H1 (cell line): ENCODE measurements at regions not wholly inside any gene's neighbourhood (a gene's known extent, or its start where the extent isn't known, plus 50 kb on each side); places are given as distances from the start of the nearest gene placed in this dataset.

ENCODE experiments used
- RNF2 ChIP-seq: fragments of 200-900, 300-1000 bp; sonication (generic); IDR thresholded peaks from 2 replicates; pipeline ENCODE4 v1.7.1; 2016; ENCODE audit warnings: borderline replicate concordance, low read depth, mild to moderate bottlenecking, antibody characterized with exemption, low read length; ENCODE audit not compliant: poor library complexity, severe bottlenecking; ENCODE audit errors: missing control alignments

DNA sequence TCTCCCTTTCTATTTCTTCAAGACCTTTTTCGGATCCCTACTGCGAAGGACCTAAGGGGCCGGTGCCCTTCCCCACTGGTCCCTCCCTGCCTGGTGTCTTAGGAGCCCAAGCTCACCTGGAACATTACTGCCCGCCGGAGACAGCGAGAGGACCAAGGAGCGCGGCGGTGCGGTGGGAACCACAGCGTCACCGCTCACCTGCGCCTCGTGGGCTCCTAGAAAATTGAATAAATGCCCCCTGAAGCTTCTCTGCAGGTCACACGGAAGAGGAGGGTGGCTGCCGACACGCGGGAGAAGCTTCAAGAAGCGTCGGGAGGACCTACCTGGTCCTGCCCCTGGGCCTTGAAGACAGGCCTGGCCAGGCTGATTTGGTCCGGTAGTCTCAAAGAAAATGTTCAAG, 65.2 kb downstream of the PPIAL4A start (continued):
- TF ChIP-seq RNF2: no peak
